Transverse colon (tissue), 4 donors: ENCODE measurements at regions not wholly inside any gene's neighbourhood (a gene's known extent, or its start where the extent isn't known, plus 50 kb on each side); places are given as distances from the start of the nearest gene placed in this dataset.

Experiments
- CTCF ChIP-seq, 5 experiments: fragments of 200-600 bp in 3 of 5; fragments of 450-650 bp in 2 of 5; sonication (generic) in 3 of 5; IDR thresholded peaks; 1 replicate in 2 of 5; 2 replicates in 3 of 5; pipeline ENCODE4 v1.5.1; 2016 to 2017; ENCODE audit warnings: antibody characterized with exemption in 5 of 5, inconsistent platforms in 3 of 5, mild to moderate bottlenecking in 2 of 5, moderate library complexity in 1 of 5
- EP300 ChIP-seq: sonication (generic); formaldehyde crosslinking; IDR thresholded peaks from one replicate; pipeline ENCODE4 v1.6.1; 2017; ENCODE audit warnings: antibody characterized with exemption, low read depth
- POLR2A ChIP-seq: fragments of 450-650 bp; IDR thresholded peaks from one replicate; pipeline ENCODE4 v1.6.1; 2016; ENCODE audit warnings: antibody characterized with exemption, mild to moderate bottlenecking, moderate library complexity
- POLR2AphosphoS5 ChIP-seq, 3 donors: sonication (generic); formaldehyde crosslinking; IDR thresholded peaks; one replicate each; pipeline ENCODE4 v1.6.1; 2016; ENCODE audit warnings: antibody characterized with exemption in 3 of 3

DNA sequence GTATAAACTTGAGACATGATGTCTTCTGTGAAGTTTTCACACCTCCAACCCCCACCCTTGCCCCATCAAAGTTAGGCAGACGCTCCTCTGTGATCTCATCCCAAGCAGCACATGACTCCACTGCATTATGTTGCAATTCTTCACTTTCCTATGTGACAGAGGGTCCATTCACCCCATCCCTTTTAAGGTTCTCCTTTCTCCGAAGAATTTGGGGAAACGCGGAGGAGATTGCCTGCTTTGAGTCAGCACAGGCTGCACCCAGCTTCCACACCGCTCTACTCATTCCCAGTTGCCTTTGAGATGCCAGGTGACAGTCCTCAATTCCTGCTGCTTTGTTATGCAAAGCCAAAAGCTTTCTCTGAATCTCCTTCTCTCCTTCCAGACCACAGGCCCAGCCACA lies 61.8 kb downstream of the PHLDA1 start:
- TF ChIP-seq CTCF (IDR thresholded peaks at IDR 0.05) (no peak), POLR2A (no peak), POLR2AphosphoS5 (IDR thresholded peaks at IDR 0.05) (no peak), EP300 (no peak)
